ENCODE measurements at regions not wholly inside any gene's neighbourhood (a gene's known extent, or its start where the extent isn't known, plus 50 kb on each side); places are given as distances from the start of the nearest gene placed in this dataset.

- no peak for TF ChIP-seq POLR2A (IDR thresholded peaks at IDR 0.05; ENCODE audit: low read depth)
- TF ChIP-seq CTCF (IDR thresholded peaks at IDR 0.05) = peak in 2 of 3 experiments; percentile 21 to 25
Measured at GRCh38 chr3:193190146-193190786, 50.8 kb upstream of the PLAAT1 start.
